ENCODE measurements at regions not wholly inside any gene's neighbourhood (a gene's known extent, or its start where the extent isn't known, plus 50 kb on each side); places are given as distances from the start of the nearest gene placed in this dataset.

GRCh38 chr3:28104896-28105534, 136.4 kb upstream of the CMC1 start:
- TF ChIP-seq, protein P1, sequence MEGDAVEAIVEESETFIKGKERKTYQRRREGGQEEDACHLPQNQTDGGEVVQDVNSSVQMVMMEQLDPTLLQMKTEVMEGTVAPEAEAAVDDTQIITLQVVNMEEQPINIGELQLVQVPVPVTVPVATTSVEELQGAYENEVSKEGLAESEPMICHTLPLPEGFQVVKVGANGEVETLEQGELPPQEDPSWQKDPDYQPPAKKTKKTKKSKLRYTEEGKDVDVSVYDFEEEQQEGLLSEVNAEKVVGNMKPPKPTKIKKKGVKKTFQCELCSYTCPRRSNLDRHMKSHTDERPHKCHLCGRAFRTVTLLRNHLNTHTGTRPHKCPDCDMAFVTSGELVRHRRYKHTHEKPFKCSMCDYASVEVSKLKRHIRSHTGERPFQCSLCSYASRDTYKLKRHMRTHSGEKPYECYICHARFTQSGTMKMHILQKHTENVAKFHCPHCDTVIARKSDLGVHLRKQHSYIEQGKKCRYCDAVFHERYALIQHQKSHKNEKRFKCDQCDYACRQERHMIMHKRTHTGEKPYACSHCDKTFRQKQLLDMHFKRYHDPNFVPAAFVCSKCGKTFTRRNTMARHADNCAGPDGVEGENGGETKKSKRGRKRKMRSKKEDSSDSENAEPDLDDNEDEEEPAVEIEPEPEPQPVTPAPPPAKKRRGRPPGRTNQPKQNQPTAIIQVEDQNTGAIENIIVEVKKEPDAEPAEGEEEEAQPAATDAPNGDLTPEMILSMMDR (optimal IDR thresholded peaks at IDR 0.05 in 1 of 3, IDR thresholded peaks at IDR 0.05 in 1 of 3, conservative IDR thresholded peaks at IDR 0.05 in 1 of 3; ENCODE audit: extremely low read depth in 1 of 3, insufficient read depth in 2 of 3, low read length in 3 of 3) = no peak
- TF ChIP-seq EZH2 (IDR thresholded peaks at IDR 0.05; ENCODE audit: low read length) = no peak

All from keratinocyte (primary cell).